ENCODE measurements at regions not wholly inside any gene's neighbourhood (a gene's known extent, or its start where the extent isn't known, plus 50 kb on each side); places are given as distances from the start of the nearest gene placed in this dataset.

DNA sequence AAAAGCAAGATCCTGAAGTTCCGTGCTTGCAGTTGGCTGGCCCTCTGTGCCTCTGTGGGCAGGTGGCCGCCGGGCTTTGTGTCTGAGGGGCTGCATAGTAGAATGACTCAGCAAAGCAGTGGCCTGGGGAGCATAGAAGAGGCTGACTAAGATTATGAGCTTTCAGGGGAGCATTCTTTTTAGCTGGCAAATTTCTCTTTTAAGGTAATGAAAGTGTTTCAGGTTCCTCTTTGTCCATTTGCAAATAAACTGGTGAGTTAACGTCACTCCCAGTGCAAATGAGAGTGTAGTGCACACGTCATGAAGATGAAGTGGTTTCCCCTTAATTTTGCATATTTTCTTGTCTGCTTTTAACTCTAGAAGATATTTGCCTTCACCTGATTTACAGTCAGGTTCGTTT lies 98.6 kb downstream of the BCL2L11 start:
- DNase-seq, result no peak

DNA sequence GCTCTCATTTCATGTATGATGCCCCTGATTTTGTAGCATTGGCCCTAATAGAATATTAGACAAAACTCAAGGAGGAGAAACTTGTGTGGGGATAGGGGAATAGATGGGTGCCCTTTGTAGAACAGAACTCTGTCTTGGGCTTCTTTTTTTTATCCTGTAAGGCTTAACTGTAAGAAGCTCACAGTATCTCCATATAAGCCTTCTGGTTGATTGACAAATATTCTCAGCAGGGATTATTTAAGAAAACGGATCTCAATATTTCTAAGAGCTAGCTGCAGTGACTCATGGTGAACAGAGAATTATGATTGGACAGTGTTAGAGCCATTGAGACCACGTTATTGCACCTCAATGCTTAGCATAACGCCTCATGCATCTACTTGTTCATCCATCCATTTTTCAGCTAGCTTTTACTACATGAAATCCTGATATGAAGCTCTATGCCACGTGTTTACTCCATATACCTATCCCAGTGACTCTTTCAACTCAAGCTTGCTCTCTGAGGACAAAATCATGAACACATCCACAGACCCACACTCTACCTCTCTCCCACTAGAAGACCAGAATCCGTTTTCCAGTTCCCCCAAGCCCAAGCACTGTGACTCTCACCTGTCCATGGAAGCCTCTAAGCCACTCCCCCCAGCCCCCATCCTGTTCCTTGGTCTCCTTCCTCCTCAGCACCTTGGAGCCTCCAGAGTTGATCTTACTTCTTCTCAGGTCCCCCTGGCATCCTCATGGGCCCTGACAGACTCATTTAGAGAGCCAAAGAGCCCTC lies 99.2 kb downstream of the BCL2L11 start:
- DNase-seq, result no peak

DNA sequence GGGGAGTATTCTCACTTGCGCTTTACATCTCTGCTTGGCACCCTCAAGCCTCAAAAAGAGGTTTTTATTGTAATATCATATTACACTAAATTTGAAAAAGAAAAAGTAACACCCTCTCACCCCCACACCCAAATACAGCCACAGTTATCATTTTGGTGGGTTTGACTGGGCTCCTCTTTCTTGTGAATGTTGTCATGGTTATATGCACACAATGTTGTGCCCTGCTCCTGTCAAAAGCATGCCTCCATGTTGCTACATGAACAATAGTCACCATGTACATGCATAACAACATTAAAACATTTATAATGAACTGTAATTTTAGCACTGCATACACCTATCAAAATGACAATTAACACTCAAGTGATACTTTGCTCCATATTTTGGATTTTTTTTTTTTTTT lies 100.2 kb downstream of the BCL2L11 start:
- DNase-seq, result no peak

DNA sequence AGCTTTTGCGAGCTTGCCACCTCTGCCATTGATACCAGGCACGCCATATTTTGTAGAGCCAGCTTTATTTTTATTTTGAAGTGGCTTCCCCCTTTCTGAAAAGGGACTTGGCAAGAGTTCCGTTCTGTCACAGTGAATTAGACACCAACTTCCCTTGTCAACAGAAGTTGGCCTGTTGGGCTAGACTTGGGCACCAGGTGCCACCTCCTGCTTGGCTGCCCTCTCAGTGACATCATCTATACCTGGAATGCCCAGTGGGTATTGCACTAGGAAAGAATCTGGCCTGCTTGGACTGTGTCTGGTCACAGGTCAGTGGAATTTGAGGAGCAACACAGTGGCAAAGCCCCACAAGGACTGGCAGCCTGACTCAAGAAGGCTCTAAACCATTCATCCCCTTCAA lies 101.0 kb downstream of the BCL2L11 start:
- DNase-seq, result no peak

DNA sequence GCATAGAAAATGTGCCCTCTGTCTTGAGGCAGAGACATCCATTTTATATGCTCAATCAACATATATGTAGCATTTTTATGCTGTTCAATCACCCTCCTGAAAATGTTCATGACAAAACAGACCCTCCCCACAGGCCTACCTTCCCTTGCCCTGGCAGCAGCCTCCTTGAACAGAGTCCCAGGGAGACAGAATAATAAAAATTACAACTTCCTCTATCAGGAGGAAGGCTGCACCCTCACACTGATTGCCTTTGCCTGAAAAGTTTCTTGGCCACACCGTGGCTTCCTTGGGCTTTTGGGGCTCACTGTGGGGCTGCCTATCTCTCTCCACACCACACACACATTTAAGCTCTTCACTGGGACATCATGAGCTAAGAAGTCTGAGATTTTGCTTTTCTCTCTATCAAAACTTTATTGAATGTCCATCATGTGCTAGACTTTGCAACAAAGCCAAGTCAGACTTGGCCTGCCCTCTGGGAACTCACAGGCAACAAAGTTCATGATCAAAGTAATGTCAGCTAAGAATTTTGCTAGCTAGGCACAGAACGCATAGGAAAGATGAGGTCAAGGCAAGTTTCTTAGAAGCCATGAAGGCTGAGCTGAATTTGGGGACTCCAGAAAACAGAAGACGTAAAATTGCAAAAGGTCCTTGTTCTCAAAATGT lies 101.6 kb downstream of the BCL2L11 start:
- DNase-seq, result no peak

DNA sequence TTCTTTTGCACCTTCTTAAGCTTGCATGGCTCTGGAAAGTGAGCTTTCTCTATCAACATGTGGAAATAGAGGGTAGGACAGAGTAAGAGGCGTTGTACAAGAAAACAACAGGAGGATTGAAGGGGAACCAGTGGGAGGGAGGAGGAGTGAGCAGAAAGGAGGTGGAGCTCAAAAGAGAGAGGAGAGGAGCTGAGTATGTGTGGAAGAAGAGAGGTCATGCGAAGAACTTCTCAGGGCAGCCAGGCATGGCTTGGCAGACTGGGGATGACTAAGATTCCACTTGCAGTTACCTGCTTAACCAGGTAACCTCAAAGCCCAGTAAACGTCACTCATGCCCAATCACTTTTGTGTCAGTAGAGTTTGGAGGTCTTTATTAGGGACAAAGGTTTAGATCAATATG lies 105.1 kb downstream of the BCL2L11 start:
- DNase-seq, result no peak

DNA sequence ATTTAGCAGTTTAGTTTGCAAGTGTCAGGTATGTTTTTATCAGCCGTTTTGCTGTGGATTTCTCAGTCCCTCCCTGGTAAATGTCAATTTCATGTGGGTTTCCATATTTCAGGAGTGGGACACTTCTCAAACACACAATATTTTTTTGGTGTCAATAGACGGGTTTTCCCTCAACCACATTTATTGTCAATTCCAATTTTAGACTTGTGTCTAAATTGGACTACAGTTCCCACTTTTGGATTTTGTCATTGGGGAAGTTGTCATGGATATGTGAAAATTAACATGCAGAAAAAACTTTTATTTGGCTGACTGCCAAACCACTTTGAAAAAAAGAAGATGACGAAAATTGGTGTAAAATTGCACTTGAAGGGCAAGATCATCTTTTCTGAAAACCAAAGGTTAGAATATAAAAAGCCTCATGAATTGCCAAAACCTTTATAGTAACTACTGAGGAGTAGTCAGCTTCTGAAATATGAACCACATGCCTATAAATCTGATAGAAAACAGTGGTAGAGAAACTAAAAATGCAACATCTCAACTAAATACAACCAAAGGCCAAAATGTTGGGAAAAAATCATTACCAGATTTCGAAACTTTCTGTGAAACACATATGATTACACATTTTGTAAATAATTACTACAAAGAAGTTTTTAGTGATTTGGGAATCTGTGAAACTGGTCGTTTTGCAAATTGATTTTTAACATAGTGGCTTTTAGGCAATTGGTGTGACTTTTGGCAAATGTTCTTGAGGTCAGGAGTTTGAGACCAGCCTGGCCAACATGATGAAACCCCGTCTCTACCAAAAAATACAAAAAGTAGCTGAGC lies 106.4 kb downstream of the BCL2L11 start:
- no peak for DNase-seq

DNA sequence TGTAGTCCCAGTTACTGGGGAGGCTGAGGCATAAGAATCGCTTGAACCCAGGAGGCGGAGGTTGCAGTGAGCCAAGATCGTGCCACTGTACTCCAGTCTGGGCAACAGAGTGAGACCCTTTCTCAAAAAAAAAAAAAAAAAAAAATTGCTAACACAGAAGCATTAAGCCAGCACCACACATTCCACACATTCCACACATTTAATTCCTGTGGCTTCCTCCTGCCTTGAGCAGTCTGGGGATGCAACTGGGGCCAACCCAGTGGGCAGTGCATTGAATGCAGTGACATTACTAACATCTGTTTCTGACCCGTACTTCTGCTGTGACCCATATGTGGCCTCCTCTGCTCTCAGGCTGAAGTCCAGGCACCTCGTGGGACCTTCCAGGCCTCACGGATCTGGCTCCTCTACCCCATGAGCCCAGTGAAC lies 107.0 kb downstream of the BCL2L11 start:
- no peak for DNase-seq

DNA sequence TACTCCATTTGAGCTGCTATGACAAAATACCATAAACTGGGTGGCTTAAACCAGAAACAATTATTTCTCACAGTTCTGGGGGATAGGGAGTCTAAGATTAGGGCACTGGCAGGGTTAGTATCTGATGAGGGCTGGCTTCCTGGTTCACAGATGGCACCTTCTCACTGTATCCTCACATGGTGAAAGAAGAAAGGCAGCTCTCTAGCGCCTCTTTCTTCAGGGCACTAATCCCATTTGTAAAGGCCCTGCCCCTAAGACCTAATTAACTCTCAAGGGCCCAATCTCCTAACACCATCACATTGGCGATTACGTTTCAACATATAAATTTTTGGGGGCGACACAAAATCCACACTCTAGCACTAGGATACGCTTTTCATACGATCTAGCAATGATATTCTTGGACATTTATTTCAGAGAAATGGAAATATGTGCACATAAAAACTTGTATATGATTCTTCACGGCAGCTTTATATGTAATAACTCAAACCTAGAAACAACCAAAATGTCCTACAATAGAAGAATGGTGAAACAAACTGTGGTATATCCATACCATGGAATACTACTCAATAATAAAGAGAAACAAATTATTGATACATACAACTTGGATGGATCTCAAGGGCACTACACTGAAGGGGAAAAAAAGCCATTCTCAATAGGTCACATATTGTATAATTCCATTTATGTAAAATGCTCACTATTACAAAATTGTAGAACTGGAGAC lies 111.0 kb downstream of the BCL2L11 start:
- no peak for DNase-seq

DNA sequence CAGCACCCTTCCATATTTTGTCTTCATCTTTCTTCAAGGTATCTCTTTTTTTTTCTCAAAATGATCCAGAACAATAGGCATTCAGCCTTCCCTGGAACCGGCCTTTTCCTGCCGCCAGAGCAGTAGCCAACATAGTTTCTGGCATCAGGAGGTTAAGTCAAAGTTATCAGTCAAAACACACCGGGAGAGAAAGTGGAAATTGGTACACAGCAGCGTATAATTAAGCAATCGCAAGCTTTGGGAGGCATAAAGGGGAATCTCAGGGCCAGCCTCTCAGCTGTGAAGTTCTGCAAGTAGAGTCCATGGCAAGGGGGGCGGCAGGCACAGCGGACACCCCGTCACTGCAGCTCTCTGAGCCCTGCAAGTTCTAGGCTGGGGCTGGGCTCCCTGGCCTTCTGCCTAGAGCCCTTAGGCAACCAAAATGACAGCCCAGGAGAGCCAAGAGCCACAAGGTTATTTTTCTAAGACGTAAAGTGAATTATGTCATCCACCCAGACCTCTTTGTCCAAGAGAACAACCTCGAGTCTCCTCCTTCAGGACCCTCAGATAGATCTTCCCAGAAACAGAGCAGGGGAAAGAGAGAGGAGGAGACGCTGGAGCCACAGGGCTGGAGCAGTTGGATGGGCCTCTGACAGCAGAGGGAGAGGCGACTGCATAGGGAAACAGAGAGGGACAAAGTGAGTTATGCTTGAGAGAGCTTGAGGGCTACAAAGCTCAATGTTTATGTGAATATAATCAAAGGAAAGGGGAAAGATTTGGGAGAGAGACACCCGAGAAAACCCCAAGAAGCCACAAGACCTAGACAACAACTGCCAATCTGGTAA lies 114.7 kb downstream of the BCL2L11 start:
- no peak for DNase-seq

DNA sequence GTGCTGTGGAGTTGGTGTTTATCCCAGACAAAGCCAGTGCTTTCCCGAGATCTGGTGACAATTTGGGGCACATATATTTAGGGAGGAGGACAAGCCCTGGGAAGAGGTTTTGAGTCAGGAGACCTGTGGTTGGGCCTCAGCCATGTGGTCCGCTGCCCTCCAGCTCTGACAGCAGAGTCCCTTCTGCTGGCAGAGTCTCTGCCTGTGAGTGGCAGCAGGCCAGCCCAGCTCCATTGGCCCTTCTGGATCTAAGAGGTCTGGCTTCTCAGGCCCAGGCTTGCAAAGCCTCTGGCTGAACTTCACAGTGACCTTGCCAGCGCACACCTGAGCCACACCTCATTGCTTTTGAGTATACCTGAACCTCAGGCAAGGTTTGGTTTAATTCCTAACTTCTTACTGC lies 115.3 kb downstream of the BCL2L11 start:
- DNase-seq, result no peak

DNA sequence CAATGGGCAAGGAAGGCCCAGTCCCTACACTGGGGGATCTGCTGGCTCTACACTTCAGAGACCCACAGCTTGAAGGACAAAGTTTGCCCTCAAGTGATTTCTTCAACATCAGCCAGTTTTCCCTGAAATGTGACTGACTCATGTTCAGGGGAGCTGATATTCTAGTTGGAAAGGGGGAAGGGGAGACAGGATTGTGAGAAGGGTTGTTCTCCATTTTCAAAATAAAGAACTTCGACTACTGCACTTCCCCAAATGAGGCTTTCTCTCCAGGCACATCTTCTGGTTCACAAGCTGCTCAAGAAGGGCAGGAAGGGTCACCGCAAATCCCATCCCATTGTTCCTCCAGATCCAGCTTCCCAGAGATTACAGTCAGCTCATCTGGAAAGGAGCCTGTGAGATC lies 117.6 kb downstream of the BCL2L11 start:
- DNase-seq, result no peak

DNA sequence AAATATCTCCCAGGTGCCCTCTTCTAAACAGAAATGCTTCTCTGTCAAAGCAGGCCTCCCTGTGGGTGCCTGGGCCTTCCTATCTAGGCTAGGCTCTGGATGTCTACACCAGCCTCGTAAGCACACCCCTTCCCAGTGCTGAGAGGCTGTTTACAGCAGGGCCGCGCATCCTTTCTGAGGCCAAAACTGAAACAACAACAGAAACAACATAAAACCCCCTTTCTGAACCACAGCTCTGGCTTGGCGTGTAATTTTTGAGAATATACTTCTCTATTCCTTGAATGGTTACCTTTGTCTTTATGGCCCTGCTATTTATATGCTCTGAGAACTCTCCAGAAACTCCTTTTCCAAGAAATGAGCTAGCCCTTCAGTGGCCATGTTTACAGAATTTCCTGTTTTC lies 118.4 kb downstream of the BCL2L11 start:
- no peak for DNase-seq

DNA sequence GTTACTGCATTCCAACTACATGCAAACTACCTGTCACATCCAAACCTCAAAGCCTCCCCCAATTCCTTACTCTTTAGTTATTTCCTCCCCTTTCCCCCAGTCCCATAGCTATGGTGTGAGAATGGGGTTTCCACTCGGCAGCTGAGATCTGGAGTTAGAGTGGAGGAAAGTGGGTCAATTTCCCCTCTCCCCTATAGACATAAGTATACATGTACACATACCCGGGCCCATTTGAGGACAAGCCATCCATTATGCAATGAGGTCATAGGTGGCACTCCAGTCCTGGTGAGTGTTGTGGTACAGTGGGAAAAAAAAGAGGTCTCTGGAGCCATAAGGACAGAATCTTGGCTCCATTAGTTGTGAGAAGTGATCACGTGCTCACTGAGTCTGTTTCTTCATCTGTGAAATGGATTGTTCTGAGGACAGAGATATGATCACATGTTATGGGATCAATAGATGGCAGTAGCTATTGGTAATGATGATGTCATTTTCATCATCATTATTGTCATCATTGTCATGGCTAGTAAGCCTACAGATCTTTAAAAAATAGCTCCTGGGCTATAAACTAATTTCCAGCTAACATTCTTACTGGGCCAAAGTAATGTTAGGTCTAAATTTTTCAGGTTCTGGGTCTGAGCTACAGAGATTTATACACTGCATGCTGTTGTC lies 119.0 kb downstream of the BCL2L11 start:
- DNase-seq, result no peak

DNA sequence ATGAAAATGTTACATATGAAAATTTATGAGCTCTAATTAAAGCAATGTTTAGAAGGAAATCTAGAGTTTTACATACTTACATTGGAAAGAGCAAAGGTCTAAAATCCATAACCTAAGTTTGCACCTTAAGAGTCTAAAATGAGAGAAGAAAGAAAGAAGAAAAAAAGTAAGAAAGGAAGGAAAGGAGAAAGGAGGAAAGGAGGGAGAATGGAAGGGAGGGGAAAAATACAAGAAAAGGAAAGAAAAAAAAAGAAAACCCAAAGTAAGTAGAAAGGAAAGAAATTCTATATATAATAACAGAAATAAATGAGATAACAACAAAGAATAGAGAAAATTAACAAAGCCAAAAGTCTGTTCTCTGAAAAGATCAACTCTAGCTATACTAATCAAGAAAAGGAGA lies 122.6 kb downstream of the BCL2L11 start:
- no peak for DNase-seq

DNA sequence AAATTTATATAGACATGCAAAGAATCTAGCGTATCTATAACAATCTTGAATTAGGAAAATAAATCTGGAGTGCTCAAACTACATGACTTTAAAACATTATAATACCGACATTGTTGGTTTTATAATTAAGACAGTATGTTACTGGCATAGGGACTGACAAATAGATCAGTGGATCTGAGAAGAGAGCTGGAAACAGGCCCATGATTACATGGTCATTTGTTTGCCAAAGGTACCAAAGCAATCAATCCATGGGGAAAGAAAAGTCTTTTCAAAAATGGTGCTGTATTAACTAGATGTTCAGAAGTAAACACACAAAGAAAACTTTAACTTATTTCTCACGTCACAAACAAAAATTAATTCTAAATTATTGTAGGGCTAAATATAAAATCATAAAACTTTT lies 124.2 kb downstream of the BCL2L11 start:
- no peak for DNase-seq

DNA sequence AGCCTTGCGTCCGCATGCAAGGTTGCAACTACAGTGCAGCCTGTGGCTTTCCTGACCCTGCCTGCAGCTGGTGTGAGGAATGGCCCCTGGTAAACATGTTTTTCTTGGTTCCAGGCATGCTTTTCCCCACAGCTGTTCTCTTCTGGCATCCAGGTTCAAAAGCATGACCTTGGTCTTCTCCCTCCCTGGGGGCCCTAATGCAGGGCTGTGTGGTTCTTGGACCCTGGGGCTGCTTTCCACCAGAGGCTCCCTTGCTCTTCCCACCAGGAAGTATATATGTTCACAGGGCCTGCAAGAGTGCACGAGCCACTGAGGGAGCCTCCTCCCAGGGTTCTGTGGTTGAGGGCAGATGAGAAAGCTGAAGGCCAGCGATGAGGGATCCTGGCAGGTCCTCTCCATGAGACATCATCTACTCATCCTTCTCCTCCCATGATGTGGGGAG lies 125.9 kb downstream of the BCL2L11 start:
- DNase-seq, result no peak

DNA sequence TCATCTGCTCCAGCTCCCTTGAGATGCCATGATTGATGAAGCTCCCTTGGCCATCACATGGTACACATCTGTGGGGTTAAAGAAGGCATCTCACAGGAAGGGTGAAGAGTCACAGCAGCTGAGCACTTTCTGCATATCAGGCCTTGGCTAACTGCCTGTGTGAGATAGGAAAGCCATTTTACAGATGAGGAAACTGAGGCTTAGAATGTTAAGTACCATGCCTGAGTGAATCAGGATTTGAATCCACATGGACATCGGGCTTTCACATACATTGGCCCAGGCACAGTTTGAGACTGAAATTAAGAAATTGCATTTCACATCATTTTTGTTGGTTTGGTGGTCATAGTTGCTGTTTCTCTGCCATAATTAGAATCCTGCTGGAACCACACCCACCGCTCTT lies 126.8 kb downstream of the BCL2L11 start:
- DNase-seq, result no peak

DNA sequence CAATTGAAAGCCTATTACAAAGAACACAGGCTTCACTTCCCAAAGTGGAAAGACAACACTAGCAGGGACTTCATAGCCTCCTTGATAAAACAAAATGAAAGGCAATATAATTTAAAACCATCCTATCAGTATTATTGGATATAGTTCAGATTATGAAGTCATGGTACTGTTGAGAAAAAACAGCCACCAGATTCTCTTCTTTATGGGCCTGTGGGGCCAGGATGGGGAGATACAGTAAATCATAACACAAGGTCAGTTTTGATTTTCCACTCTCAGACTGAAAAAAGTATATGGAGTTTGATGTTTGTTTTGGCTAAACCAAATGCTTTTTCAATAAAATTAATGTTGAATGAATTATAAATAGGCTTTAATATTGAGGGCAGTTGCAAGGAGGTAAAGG lies 129.1 kb downstream of the BCL2L11 start:
- no peak for DNase-seq

DNA sequence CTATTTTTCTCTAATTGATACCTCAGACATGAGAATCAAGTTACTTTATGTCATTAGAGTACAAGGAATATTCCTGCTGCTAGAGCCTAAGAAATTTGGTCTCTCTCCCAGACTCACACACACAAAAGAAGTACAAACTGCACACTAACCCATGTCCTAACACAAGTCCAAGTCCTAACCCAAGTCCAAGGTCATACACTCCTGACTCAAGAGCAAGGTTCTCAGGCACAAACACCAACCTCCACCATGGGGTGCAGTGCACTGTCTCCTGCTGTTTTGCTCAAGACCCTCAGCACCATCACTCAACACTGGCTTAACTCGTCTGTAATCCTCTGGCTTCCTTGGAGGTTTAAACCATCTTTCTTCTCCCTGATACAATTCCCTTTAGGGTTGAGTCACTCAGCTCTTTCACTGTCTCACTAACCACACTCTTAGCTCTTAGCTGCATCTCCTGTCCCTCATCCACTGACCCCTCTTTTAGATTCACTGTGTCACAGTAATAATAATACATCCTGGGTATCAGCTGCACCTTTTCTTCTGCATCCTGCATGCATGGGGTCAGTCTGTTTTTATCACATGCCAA lies 129.8 kb downstream of the BCL2L11 start:
- DNase-seq, result no peak

DNA sequence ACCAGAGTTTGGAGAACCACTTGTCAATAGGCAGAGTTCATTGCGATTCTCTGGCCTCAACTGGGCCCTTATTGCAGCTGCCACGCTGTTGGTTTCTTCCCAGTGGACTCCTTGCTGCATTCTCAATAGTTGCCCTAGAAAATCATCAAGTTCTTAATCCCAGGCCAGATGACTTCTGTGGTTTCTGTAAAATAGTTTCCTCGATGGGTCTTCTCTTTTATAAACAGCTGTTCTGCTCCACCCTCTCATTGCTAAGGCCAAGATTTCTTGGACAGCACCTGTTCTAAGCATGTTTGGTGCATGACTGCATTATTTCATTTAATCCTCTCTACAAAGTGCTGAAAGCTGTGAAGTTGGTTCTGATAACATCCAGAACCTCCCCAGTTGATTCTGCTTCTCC lies 131.0 kb downstream of the BCL2L11 start:
- DNase-seq, result no peak

All from NCI-H748 treated with DMSO at 0.1 percent for 48 hours (cell line).